Fibroblast of skin of right quadriceps (primary cell): ENCODE measurements at regions not wholly inside any gene's neighbourhood (a gene's known extent, or its start where the extent isn't known, plus 50 kb on each side); places are given as distances from the start of the nearest gene placed in this dataset.
"Not testable (repeated sequence)": the region's sequence is repeated elsewhere in the genome, so short reads cannot be mapped to it uniquely, and the experiment has no call there.

Experiments
- DNase-seq: peaks from one replicate; pipeline ENCODE4 v3.0.0-alpha.2; 2013

- DNase-seq, result no peak
These were observed 984.7 kb upstream of the CELF2 start for GRCh38 chr10:10032991-10033390.

- DNase-seq, result peak; percentile 58
These were observed 979.3 kb upstream of the CELF2 start for GRCh38 chr10:10038348-10038747.

GRCh38 chr10:10039595-10039994 lies 978.1 kb upstream of the CELF2 start:
- no peak for DNase-seq

GRCh38 chr10:10043083-10043482 lies 974.6 kb upstream of the CELF2 start:
- no peak for DNase-seq

GRCh38 chr10:10044922-10045764 lies 972.5 kb upstream of the CELF2 start:
- no peak for DNase-seq

GRCh38 chr10:10045765-10046028 lies 972.0 kb upstream of the CELF2 start:
- peak; percentile 34 for DNase-seq

- no peak for DNase-seq
These were observed 970.2 kb upstream of the CELF2 start for GRCh38 chr10:10047426-10047825.

- DNase-seq, result no peak
These were observed 964.6 kb upstream of the CELF2 start for GRCh38 chr10:10053051-10053450.

GRCh38 chr10:10054466-10054865 lies 963.2 kb upstream of the CELF2 start:
- no peak for DNase-seq

GRCh38 chr10:10055656-10056442 lies 961.8 kb upstream of the CELF2 start:
- peak; percentile 61 for DNase-seq

GRCh38 chr10:10056961-10057360 lies 960.7 kb upstream of the CELF2 start:
- DNase-seq, result peak; percentile 56

GRCh38 chr10:10067644-10068043 lies 950.0 kb upstream of the CELF2 start:
- DNase-seq, result no peak

- DNase-seq, result not testable (repeated sequence)
These were observed 942.8 kb upstream of the CELF2 start for GRCh38 chr10:10074847-10075246.

GRCh38 chr10:10078446-10078845 lies 939.2 kb upstream of the CELF2 start:
- no peak for DNase-seq

- peak; percentile 59 for DNase-seq
These were observed 925.1 kb upstream of the CELF2 start for GRCh38 chr10:10092581-10092980.

GRCh38 chr10:10093021-10093420 lies 924.7 kb upstream of the CELF2 start:
- DNase-seq, result no peak

- no peak for DNase-seq
These were observed 923.0 kb upstream of the CELF2 start for GRCh38 chr10:10094691-10095090.

GRCh38 chr10:10096296-10096695 lies 921.4 kb upstream of the CELF2 start:
- DNase-seq, result no peak

GRCh38 chr10:10096898-10097297 lies 920.8 kb upstream of the CELF2 start:
- no peak for DNase-seq

- DNase-seq, result no peak
These were observed 916.6 kb upstream of the CELF2 start for GRCh38 chr10:10101106-10101505.

GRCh38 chr10:10110844-10111490 lies 906.7 kb upstream of the CELF2 start:
- no peak for DNase-seq

GRCh38 chr10:10118131-10118530 lies 899.5 kb upstream of the CELF2 start:
- DNase-seq, result no peak

- DNase-seq, result no peak
These were observed 897.0 kb upstream of the CELF2 start for GRCh38 chr10:10120671-10121070.

- DNase-seq, result no peak
These were observed 892.0 kb upstream of the CELF2 start for GRCh38 chr10:10125676-10126075.
